ENCODE measurements at regions not wholly inside any gene's neighbourhood (a gene's known extent, or its start where the extent isn't known, plus 50 kb on each side); places are given as distances from the start of the nearest gene placed in this dataset.

- Histone ChIP-seq H3K4me1 (no peaks in the 10 kb centered on the region), H3K9me3 (no peaks in the 10 kb centered on the region), H3K27me3 (no peaks in the 10 kb centered on the region), H3K27ac (no peak overlapping the region), H3K36me3 (no peaks in the 10 kb centered on the region), H3K4me3 (no peak overlapping the region)
- TF ChIP-seq CTCF (IDR thresholded peaks at IDR 0.05) = no peak
- no peak for TF ChIP-seq EP300 (IDR thresholded peaks at IDR 0.05)
- no peak for TF ChIP-seq POLR2A (IDR thresholded peaks at IDR 0.05)
- intact Hi-C loops (cut with DNase I) = no loop called here
- 94 to 96% methylated on average over 18 of the region's 18 CpGs for WGBS, 2 donors
- DNase-seq = no peak
These were observed 153.3 kb upstream of the ZSWIM2 start for GRCh38 chr2:187002242-187002641.

GRCh38 chr2:187001248-187001647, 152.3 kb upstream of the ZSWIM2 start:
- WGBS, 2 donors = 94% methylated on average over 7 of the region's 7 CpGs
- Histone ChIP-seq H3K4me3 (no peak overlapping the region), H3K9me3 (no peaks in the 10 kb centered on the region), H3K4me1 (no peaks in the 10 kb centered on the region), H3K27me3 (no peaks in the 10 kb centered on the region), H3K27ac (no peak overlapping the region), H3K36me3 (no peaks in the 10 kb centered on the region)
- intact Hi-C loops (cut with DNase I) = no loop called here
- TF ChIP-seq EP300 (IDR thresholded peaks at IDR 0.05) (no peak), POLR2A (IDR thresholded peaks at IDR 0.05) (no peak), CTCF (IDR thresholded peaks at IDR 0.05) (no peak), POLR2AphosphoS5 (IDR thresholded peaks at IDR 0.05) (no peak)
- DNase-seq = no peak

- peaks cover 0 to 3% (median under 1%) of the 10 kb centered on the region in 4 donors for H3K9me3 ChIP-seq
- WGBS, 2 donors = 59 to 70% methylated on average over 2 of the region's 2 CpGs
- H3K4me1 ChIP-seq = no peaks in the 10 kb centered on the region
- H3K27ac ChIP-seq = no peak overlapping the region
- no peak for DNase-seq
- no peaks in the 10 kb centered on the region for H3K36me3 ChIP-seq
- intact Hi-C loops (cut with DNase I) = no loop called here
- no peaks in the 10 kb centered on the region for H3K27me3 ChIP-seq
- no peak for TF ChIP-seq POLR2A (IDR thresholded peaks at IDR 0.05)
- no peak for TF ChIP-seq CTCF (IDR thresholded peaks at IDR 0.05)
- no peak for TF ChIP-seq EP300 (IDR thresholded peaks at IDR 0.05)
- TF ChIP-seq POLR2AphosphoS5 (IDR thresholded peaks at IDR 0.05) = no peak
- no peak overlapping the region for H3K4me3 ChIP-seq
These were observed 146.1 kb upstream of the ZSWIM2 start for GRCh38 chr2:186995092-186995491.

GRCh38 chr2:186992597-186992996, 143.6 kb upstream of the ZSWIM2 start:
- H3K9me3 ChIP-seq = peaks cover 0 to 7% (median 2%) of the 10 kb centered on the region in 4 donors
- WGBS, 2 donors = 25 to 74% methylated on average over 2 of the region's 2 CpGs
- intact Hi-C loops (cut with DNase I) = no loop called here
- no peaks in the 10 kb centered on the region for H3K36me3 ChIP-seq
- no peak overlapping the region for H3K4me3 ChIP-seq
- H3K4me1 ChIP-seq = no peaks in the 10 kb centered on the region
- no peaks in the 10 kb centered on the region for H3K27me3 ChIP-seq
- TF ChIP-seq CTCF (IDR thresholded peaks at IDR 0.05) (no peak), POLR2AphosphoS5 (IDR thresholded peaks at IDR 0.05) (no peak), POLR2A (IDR thresholded peaks at IDR 0.05) (no peak), EP300 (IDR thresholded peaks at IDR 0.05) (no peak)
- no peak overlapping the region for H3K27ac ChIP-seq
- no peak for DNase-seq

GRCh38 chr2:186991766-186992417, 142.9 kb upstream of the ZSWIM2 start:
- intact Hi-C loops (cut with DNase I) = no loop called here
- no peaks in the 10 kb centered on the region for H3K36me3 ChIP-seq
- TF ChIP-seq POLR2A (IDR thresholded peaks at IDR 0.05) (no peak), POLR2AphosphoS5 (IDR thresholded peaks at IDR 0.05) (no peak), EP300 (IDR thresholded peaks at IDR 0.05) (no peak)

More at GRCh38 chr2:186991766-186992417, 142.9 kb upstream of the ZSWIM2 start:
- Histone ChIP-seq H3K9me3 (peaks cover 0 to 7% (median 2%) of the 10 kb centered on the region in 4 donors), H3K27ac (no peak overlapping the region), H3K4me3 (no peak overlapping the region), H3K4me1 (no peaks in the 10 kb centered on the region), H3K27me3 (no peaks in the 10 kb centered on the region)
- WGBS, 2 donors = 87 to 88% methylated on average over 4 of the region's 4 CpGs
- no peak for DNase-seq

All from sigmoid colon (tissue), 6 donors.